ENCODE measurements at regions not wholly inside any gene's neighbourhood (a gene's known extent, or its start where the extent isn't known, plus 50 kb on each side); places are given as distances from the start of the nearest gene placed in this dataset.

GRCh38 chr11:39817241-39817640 is 1642.2 kb downstream of the LRRC4C start:
- H3K4me3 ChIP-seq: no peak overlapping the region
- no peak overlapping the region for H3K4me2 ChIP-seq
- 0% methylated on average over 2 of the region's 2 CpGs for WGBS (ENCODE audit: missing lambda C conversion rate)
- peaks cover 6% of the 10 kb centered on the region; the same call in 2 of the 3 replicates for H3K9me3 ChIP-seq
- DNase-seq (ENCODE audit: low read depth in 1 of 2, low spot score in 1 of 2) (no peak), ATAC-seq (no peak), FAIRE-seq (no peak)
- H3K4me1 ChIP-seq: no peaks in the 10 kb centered on the region
- TF ChIP-seq HES2 (IDR thresholded peaks at IDR 0.05) (no peak), ATOH8 (CRISPR knock-in tag; IDR thresholded peaks at IDR 0.05; ENCODE audit: low read depth) (no peak), REST (IDR thresholded peaks at IDR 0.05) (no peak), ZFP36 (IDR thresholded peaks at IDR 0.05; ENCODE audit: borderline replicate concordance, partially characterized antibody) (no peak), RCOR1 (IDR thresholded peaks at IDR 0.05; ENCODE audit: low read depth, low read length) (no peak), ZSCAN20 (CRISPR knock-in tag; IDR thresholded peaks at IDR 0.05) (no peak), MAX (IDR thresholded peaks at IDR 0.05) (no peak), CEBPB (IDR thresholded peaks at IDR 0.05) (no peak), SREBF2 (IDR thresholded peaks at IDR 0.05) (no peak), PHF8 (IDR thresholded peaks at IDR 0.05; ENCODE audit: borderline replicate concordance, low read depth) (no peak), HDAC2 (IDR thresholded peaks at IDR 0.05) (no peak), HOXB5 (CRISPR knock-in tag; IDR thresholded peaks at IDR 0.05) (no peak), RFX5 (IDR thresholded peaks at IDR 0.05) (no peak), EHF (CRISPR knock-in tag; IDR thresholded peaks at IDR 0.05) (no peak), JUN (IDR thresholded peaks at IDR 0.05) (no peak), E2F6 (IDR thresholded peaks at IDR 0.05; ENCODE audit: borderline replicate concordance, low read depth) (no peak), FOSL2 (IDR thresholded peaks at IDR 0.05) (no peak), FOSL2 (CRISPR knock-in tag; IDR thresholded peaks at IDR 0.05) (no peak), USF2 (IDR thresholded peaks at IDR 0.05) (no peak)
- ChIA-PET CTCF (no interaction called here), POLR2A (no interaction called here)
- no peak overlapping the region for H3K27ac ChIP-seq

- Histone ChIP-seq H3K9me3 (no peaks in the 10 kb centered on the region; the same call in 2 of the 3 replicates), H3K4me1 (no peaks in the 10 kb centered on the region), H3K4me2 (no peak overlapping the region), H3K27ac (no peak overlapping the region), H3K4me3 (no peak overlapping the region)
- ATAC-seq (no peak), DNase-seq (ENCODE audit: low read depth in 1 of 2, low spot score in 1 of 2) (no peak), FAIRE-seq (no peak)
- WGBS (ENCODE audit: missing lambda C conversion rate): 0% methylated on average over 1 of the region's 4 CpGs
- TF ChIP-seq NPAS2 (CRISPR knock-in tag; IDR thresholded peaks at IDR 0.05; ENCODE audit: borderline replicate concordance): no peak
- TF ChIP-seq FOSL2 (IDR thresholded peaks at IDR 0.05): no peak
- no peak for TF ChIP-seq FOSL2 (CRISPR knock-in tag; IDR thresholded peaks at IDR 0.05)
- TF ChIP-seq SMC3 (IDR thresholded peaks at IDR 0.05): no peak
- TF ChIP-seq MAFK (IDR thresholded peaks at IDR 0.05; ENCODE audit: partially characterized antibody): no peak
- TF ChIP-seq NFE2L2 (conservative IDR thresholded peaks at IDR 0.05; ENCODE audit: low read length): no peak
- no peak for TF ChIP-seq RCOR1 (IDR thresholded peaks at IDR 0.05; ENCODE audit: low read depth, low read length)
- ChIA-PET POLR2A (no interaction called here), CTCF (no interaction called here)
Observed at GRCh38 chr11:39810358-39810757, 1649.1 kb downstream of the LRRC4C start.

Data from A549 (cell line).